SK-N-MC (cell line): ENCODE measurements at regions not wholly inside any gene's neighbourhood (a gene's known extent, or its start where the extent isn't known, plus 50 kb on each side); places are given as distances from the start of the nearest gene placed in this dataset.

Source experiments
- EZH2 ChIP-seq: fragments of 200-600 bp; sonication (generic); IDR thresholded peaks from one replicate; pipeline ENCODE4 v1.6.1; 2017; ENCODE audit warnings: antibody characterized with exemption
- POLR2AphosphoS5 ChIP-seq: IDR thresholded peaks from 2 replicates; pipeline ENCODE4 v1.6.1; 2012; ENCODE audit warnings: mild to moderate bottlenecking, low read depth, low read length, borderline replicate concordance

GRCh38 chr2:116733699-116734098 lies 1080.8 kb upstream of the DDX18 start:
- TF ChIP-seq POLR2AphosphoS5 (no peak), EZH2 (no peak)
